Activated CD8-positive, alpha-beta memory T cell treated with anti-CD3 and anti-CD28 coated beads, Interleukin-2, amount 50 U/mL, for 4 hours (primary cell): ENCODE measurements at regions not wholly inside any gene's neighbourhood (a gene's known extent, or its start where the extent isn't known, plus 50 kb on each side); places are given as distances from the start of the nearest gene placed in this dataset.

ENCODE experiments used
- DNase-seq: peaks from one replicate; pipeline ENCODE4 v3.0.0-alpha.2; 2020

GRCh38 chr13:40273253-40274025, 393.0 kb downstream of the FOXO1 start:
- DNase-seq: no peak

DNA sequence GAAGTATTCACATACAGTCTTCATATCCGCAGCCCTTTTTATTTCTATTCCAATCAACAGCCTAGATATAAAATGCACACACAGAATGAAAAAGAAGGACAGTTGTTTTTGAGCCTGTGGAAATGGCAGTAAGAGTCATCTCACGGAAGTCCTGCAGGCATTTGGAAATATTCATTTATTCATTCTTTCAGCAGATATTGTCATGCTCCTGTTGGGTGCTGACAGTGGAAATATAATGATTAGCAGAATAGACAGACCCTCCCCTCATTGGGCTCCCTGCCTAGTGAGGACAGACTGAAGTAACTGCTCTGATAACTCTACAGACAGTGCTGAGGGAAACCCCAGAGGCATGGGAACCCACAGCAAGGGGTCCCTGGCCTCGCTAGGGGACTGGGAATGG, 392.3 kb downstream of the FOXO1 start:
- DNase-seq: no peak

- DNase-seq: no peak
Observed at GRCh38 chr13:40275155-40275554, 391.3 kb downstream of the FOXO1 start.

- no peak for DNase-seq
Observed at GRCh38 chr13:40275636-40276035, 390.8 kb downstream of the FOXO1 start.

DNA sequence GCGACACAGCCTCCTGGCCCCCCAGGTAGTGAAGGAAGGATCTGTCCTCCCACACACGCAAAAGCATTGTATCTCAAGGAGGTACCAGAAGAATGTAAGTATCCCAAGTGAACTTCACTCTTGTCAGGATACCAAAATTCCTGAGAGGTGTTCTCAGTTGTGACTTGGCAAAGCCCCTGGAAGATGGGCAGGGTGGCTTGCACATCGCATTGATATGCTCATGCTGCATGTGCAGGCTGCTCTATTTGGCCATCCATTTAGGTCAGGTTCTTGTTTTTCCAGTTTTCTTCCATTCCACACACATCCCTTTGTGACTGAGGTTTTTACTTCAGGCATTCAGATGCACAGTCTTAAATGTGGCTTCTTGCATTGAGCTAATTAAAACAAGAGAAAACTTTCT, 382.8 kb downstream of the FOXO1 start:
- DNase-seq: no peak

- no peak for DNase-seq
Observed at GRCh38 chr13:40285634-40286033, 380.8 kb downstream of the FOXO1 start.

GRCh38 chr13:40287428-40287827, 379.0 kb downstream of the FOXO1 start:
- no peak for DNase-seq

GRCh38 chr13:40288259-40288658, 378.2 kb downstream of the FOXO1 start:
- DNase-seq: no peak

DNA sequence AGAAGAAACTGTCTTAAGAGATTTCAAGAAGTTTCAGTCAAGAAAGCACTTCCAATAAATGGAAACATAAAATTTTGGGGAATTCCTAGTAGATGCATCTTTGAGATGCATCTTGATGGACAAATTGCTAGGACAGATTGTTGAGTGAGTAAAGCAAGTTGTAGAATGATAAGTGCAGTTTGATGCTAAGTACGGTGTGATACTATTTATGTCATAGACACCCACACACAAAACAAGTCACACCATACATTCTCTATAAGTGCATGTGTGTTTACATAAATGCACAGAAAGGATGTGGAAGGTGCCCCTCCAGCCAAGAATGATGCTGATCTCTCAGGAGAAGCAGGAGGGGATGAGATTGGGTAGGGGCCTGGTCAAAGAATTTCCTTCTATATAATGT, 375.7 kb downstream of the FOXO1 start:
- no peak for DNase-seq

- no peak for DNase-seq
Observed at GRCh38 chr13:40292108-40292507, 374.3 kb downstream of the FOXO1 start.

GRCh38 chr13:40292536-40292935, 373.9 kb downstream of the FOXO1 start:
- no peak for DNase-seq

DNA sequence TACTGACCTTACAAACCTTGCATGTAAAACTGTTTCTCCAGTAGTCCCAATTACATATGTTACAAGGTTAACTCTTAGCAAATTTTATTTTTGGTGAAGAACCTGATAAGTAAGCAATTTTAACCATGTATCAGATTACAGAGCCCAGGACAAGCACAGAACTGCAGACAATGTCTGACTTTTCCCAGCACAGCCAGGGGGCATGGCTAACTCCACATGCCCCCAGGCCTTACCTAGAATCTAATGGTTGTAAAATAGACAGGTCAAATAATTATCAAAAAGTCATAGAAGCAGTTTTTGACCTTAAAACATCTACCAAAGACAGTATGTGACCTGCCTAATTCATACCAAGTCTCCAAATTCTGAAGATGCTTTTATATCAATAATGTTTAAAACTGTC, 364.1 kb downstream of the FOXO1 start:
- DNase-seq: no peak

GRCh38 chr13:40304391-40304790, 362.1 kb downstream of the FOXO1 start:
- DNase-seq: no peak

DNA sequence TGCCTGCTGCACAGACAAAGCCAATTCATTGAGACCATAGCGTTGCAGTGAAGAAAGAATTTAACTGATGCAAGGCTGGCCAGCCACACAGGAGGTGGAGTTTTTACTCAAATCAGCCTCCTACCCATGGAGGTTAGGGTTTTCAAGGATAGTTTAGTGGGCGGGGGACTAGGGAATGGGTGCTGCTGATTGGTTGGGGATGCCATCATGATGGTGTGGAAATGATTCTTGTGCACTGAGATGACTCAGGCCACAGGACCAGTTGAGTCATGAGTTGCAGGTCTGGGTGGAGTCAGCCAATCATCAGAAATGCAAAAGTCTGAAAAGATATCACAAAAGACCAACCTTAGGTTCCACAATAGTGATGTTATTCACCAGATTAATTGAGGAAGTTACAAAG, 359.6 kb downstream of the FOXO1 start:
- DNase-seq: no peak

DNA sequence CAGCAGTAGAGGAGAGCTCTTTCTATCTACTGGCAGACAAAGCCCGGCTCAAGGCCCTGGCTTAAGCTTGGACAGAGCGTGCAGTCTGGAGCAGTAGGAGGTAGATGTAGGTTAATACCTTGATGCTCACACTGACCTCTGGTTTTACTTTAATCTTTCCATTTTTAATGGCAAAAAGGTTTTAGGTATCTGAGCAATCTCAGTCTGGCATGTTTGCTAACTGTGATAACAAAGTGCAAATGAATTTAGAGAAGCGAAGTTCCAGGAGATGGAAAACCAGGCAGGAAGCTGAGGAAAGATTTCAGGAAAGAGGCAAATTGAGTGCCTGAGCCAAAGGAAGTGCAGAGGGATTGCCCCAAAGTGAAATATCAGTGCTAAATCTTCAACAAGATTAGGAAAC, 356.6 kb downstream of the FOXO1 start:
- no peak for DNase-seq

- no peak for DNase-seq
Observed at GRCh38 chr13:40311356-40312101, 354.9 kb downstream of the FOXO1 start.

GRCh38 chr13:40313269-40314200, 352.9 kb downstream of the FOXO1 start:
- DNase-seq: no peak

DNA sequence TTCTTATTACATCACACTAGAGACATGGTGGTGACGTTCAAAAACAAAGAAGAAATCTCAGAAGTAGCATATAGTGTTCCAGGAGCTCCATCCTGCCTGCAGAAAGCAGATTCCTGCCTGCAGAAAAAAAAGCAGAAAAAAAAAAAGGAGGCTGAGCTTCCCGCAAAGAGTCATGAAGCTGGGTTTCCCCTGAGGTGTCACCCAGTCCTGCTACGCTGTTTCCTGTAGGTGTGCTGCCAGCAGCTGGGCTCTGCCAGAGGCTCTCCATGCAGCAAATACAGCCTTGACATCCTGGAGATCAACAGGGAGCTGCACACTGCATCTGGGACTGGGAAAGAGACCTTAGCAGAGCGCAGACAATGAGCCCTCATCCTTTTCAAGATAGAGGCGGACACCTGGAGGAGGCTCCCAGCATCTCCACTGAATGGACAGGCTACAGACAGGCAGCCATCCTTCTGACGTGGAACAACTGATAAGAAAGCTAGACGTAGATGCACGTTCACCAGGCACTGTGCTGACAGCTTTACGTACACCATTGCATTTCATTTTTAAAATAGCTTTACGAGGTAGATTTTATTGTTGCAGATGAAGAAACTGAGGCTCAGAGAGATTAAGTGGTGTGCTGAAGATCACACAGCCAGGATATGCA, 350.9 kb downstream of the FOXO1 start:
- DNase-seq: peak; percentile 53

GRCh38 chr13:40316301-40316700, 350.1 kb downstream of the FOXO1 start:
- no peak for DNase-seq

GRCh38 chr13:40317980-40318327, 348.5 kb downstream of the FOXO1 start:
- DNase-seq: no peak

GRCh38 chr13:40318366-40318765, 348.1 kb downstream of the FOXO1 start:
- DNase-seq: no peak

DNA sequence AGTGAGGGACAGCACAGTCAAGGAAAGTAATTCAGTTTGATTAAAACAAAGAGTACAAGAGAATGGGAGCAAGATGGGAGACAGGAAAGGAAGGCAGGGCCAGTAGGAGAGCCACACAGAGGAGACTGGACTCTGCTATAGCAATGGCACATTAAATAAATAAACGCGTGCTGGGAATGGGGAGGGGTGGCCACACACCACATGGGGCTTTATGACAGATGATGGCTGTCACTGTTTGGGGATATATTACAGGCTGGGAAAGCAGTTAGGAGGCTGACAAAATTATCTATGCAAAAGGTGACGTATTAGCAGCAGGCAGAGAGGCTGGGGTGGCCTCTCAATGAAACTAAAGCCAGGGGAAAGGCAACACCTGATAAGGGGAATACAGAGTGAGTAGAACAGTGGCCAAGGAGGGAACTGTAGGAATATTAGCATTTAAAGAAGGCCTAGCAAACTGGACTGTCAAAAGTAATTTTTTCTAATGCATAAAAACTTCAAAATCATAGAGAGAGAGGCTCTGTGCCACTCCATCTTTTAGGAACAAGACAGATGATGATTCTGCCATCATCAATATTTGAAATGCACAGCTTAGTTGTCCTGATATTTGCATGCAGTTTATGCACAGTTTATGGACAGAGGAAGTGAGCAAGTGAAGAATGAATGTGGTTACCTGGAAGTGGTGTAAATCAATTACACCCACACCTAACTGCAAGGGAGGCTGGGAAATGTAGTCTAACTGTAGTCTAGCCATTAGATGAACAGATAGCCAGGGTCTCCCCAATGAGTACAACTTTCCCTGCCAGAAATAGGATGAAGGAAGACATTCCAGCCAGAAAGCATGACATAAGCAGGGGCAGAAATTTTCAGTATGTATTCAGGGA, 346.5 kb downstream of the FOXO1 start:
- DNase-seq: no peak
